HG03196 (cell line): ENCODE measurements at regions not wholly inside any gene's neighbourhood (a gene's known extent, or its start where the extent isn't known, plus 50 kb on each side); places are given as distances from the start of the nearest gene placed in this dataset.

ENCODE experiments used
- ATAC-seq: cut with Tn5 transposase; IDR thresholded peaks from one replicate; pipeline ENCODE4 v1.9.1; 2021; ENCODE audit not compliant: unreplicated experiment

DNA sequence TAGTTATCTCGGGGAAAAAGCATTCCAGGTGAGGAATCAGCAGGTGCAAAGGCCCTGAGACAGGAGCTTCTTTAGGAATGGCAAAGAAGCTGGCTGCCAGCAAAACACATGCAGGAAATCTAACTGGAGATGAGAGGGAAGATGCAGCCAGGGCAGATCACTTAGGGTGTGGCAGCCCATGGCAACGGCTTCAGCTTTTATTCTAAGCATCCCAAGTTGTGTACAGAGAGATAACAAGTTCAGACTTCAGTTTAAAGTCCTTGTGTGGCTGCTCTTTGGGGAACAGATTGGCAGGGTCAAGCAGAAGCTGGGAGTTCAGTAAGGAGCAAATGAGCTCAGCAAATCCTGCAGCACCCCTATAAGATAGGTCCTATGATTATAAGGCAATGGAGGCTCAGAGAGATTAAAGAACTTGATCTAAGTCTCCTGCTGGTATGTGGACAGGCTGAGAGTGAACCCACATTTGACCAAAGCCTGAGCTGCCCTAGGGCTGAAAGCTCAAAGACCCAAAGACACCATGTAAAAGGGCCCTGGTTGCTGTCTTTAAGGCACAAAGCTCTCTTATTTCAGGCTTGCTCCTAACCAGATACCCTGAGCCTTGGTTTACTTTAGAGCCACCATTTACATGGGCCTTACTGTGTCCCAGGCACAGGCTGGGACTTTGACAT, 466.8 kb downstream of the SOX6 start:
- ATAC-seq = no peak

DNA sequence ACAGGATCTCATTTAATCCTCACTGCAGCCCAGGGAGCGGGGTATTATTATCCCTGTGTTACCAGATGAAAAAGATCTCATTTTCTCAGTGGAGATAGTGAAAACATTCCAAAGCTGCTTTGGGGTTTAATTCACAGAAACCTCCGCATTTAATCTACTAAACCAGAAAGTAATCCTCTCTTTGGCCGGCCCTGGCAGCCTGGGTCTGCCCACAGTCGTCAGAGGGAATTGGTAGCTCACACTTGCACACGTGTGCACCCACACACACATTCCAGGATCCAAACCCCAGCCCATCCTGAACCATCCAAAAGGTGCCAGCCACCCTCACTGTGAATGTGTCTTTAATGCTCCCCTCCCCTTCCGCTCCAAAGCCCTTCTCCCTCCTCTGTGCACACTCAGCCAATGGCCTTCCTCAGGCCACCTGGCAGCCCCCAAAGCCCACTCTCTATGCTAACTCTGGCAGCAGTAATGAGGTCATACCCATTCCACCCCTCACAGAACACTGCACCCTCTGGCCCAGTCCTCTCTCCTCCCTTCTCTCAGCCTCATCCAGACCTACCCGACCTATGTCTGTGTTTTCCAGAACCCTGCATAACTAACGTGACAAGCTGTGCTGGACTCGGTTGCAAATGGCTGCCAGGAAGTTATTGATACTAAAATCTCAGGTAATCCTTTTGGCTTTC, 466.2 kb downstream of the SOX6 start:
- no peak for ATAC-seq

- no peak for ATAC-seq
Observed at GRCh38 chr11:15893080-15893492, 463.3 kb downstream of the SOX6 start.

GRCh38 chr11:15896026-15896425, 460.3 kb downstream of the SOX6 start:
- no peak for ATAC-seq

DNA sequence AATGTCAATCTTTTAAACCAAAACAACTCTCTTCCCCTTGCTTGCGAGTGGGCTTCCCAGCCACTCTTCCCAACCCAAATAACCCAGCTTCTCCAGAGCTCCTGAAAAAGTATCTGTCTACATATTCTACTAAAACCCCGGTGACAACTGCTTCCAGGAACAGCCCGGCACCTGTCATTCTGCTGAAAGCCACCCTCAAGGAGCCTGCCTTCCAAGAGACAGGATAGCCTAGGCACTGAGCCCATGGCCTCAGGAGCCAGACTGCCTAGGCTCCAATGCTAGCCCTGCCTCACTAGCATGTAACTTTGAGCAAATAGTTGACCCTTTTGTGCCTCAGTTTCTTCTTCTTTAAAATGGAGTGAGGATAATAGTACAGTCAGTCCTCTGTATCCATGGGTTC, 459.8 kb downstream of the SOX6 start:
- no peak for ATAC-seq

- no peak for ATAC-seq
Observed at GRCh38 chr11:15897211-15897960, 459.0 kb downstream of the SOX6 start.

GRCh38 chr11:15901054-15901453, 455.3 kb downstream of the SOX6 start:
- ATAC-seq = no peak

DNA sequence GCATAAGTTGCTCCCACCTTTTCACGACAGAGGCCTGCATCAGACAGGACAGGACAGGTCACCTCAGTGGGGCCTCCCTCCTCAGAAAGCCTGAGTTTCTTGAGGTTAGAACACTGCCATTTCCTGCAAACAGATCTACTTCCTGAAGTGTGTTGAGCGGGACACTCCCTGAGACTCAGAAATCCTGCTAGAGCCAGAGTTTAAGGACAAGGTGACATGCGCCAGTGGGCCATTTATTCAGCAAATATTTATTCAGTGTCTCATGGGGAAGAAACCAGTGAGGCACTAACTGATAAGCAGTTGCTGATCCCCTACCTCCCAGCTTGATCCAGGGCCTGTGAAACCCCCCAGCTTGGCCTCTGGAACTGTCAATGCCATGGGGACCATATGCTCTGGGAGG, 454.6 kb downstream of the SOX6 start:
- ATAC-seq = no peak

GRCh38 chr11:15903246-15903645, 453.1 kb downstream of the SOX6 start:
- ATAC-seq = no peak

- no peak for ATAC-seq
Observed at GRCh38 chr11:15905366-15906104, 450.8 kb downstream of the SOX6 start.

DNA sequence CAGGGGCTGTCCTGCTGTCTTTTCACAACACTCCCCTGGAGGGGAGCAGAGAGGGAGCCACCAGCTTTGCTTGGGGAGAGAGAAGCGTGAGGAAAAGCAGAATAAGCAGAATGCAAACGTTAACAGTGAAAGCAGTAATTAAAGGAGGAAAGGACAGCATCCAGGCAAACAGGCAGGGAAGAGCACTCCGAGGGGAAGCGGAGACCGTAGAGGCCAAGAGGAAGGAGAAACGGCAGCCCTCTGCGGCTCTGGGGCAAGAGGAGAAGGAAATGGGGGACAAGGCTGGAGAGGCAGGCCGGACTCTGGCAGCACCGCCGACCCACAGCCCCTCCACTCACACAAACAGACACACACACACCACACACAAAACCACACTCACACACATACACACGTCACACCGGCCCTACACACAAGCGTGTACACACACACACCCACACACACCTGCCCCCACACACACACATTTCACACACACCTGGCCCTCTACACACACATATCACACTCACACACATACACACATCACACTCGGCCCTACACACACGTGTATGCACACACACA, 449.8 kb downstream of the SOX6 start:
- ATAC-seq = no peak

DNA sequence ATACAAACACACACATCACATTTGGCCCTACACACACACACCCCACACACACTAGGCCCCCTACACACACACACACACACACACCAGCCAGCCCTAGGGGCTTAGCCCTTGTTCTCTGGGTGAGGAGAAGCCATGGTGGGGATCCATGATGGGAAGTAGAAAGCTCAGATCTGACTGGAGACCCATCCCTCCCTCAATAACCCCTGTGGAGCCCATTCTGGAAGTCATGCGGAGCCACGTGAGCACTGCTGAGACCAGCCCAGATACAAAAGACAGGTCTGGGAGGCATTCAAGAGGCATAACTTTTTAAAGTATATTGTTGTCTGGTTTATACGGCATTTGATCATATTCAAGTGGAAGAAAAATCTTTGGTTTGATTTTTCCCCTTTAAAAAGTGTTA, 448.5 kb downstream of the SOX6 start:
- no peak for ATAC-seq

- no peak for ATAC-seq
Observed at GRCh38 chr11:15909937-15910598, 446.3 kb downstream of the SOX6 start.

DNA sequence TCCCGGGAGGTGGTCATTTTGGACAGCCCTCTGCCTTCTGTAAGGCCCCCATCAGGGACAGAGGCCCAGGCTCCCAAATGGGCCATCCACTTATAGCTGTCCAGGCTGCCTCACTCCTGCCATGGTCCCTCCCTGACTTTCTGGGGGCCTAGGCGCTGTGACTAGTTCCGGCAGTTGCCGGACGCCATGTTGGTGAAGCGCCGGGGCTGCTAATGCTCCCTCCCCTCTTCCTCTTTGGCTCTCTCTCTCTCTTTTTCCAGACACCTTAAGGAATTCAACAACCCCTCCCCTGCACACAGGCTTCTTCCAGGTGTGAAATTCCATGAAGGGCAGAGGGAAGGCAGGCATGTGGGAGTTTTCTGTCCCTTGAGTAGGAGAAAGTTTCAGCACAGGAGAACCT, 445.6 kb downstream of the SOX6 start:
- ATAC-seq = no peak

DNA sequence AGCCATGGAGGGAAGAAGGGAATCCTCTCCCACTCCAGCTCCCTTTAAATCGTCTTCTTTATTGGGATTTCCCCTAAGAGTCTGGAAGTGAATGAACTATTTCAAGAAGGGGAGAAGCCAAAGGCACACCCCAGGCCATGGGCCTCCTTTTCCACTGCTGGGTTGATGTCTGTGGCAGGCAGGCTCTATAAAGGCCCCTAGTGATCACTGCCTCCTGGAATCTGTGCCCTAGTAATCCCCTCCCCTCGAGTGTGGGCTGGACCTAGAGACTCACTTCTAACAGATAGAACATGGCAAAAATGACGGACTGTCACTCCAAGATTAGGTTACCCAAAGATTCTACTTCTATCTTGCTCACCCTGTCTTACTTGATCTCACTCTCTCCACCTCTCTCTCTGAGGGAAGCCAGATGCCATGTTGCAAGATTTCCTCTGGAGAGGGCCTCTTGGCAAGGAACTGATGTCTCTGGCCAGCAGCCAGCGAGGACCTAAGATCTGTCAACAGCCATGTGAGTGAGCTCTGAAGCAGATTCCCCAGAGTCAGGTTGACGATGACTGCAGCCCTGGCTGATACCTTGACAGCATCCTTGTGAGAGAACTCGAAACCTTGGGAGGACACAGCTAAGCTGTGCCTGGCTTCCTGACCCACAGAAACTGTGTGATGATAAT, 444.8 kb downstream of the SOX6 start:
- ATAC-seq = no peak

DNA sequence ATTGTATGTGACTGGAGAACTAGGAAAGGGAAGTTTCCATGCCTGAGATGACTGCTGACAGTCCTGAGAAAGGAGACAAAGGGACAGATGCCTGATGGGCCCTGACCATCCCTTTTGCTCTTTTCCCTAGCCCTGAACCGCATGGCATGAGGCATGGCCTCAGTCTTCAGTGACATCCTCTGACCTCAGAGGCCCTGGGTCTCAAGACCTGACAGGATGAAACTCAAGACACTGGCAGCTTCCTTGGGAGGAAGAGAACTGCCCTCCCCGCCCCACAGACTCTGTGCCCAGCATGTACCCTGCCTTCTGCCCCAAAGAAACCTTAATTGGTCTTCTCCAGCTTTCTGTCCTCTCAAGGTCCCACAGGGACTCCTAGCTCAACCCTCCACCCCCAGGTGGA, 444.1 kb downstream of the SOX6 start:
- no peak for ATAC-seq

- ATAC-seq = no peak
Observed at GRCh38 chr11:15912825-15913224, 443.5 kb downstream of the SOX6 start.

DNA sequence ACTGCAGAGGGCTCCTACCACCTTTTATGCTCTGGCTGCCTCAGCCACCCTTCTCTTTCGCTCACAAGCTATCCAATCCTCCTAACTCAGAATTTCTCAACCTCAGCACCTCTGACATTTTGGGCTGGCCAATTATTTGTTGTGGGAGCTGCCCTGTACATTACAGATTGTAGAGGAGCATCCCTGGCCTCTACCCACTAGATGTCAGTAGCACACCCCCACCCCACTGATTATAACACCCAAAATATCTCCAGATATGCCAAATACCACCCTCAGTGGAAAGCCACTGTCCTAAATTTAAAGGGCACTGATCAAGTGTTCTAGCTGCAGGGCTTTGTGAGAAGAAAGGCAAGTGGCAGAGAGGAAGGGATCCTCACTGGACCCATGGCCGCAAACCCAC, 443.1 kb downstream of the SOX6 start:
- ATAC-seq = no peak
